Caco-2 (cell line): ENCODE measurements at regions not wholly inside any gene's neighbourhood (a gene's known extent, or its start where the extent isn't known, plus 50 kb on each side); places are given as distances from the start of the nearest gene placed in this dataset.
"Not testable (repeated sequence)": the region's sequence is repeated elsewhere in the genome, so short reads cannot be mapped to it uniquely, and the experiment has no call there.

Experiments
- BruUV-seq: library from RNA; stranded (reverse); fragments of 400-500 nt; replicated peaks from 2 replicates; lab custom pipeline; 2021; lab: Mats Ljungman, UMichigan
- CTCF ChIA-PET: fragments of 300-600 bp; sonication (Branson Sonifier 250); formaldehyde crosslinking; loops from one replicate; lab custom pipeline; 2022; ENCODE audit warnings: antibody characterized with exemption; lab: Charles Lee
- POLR2A ChIA-PET: fragments of 300-600 bp; sonication (Branson Sonifier 250); formaldehyde crosslinking; loops from one replicate; lab custom pipeline; 2022; ENCODE audit warnings: antibody characterized with exemption; lab: Charles Lee
- DNase-seq, 2 experiments: peaks; one replicate each; pipeline versions ENCODE4 v3.0.0 to v3.0.0-alpha.2; 2020 to 2022
- H3K27me3 ChIP-seq: replicated peaks from 2 replicates; pipeline ENCODE4 v1.6.0; 2011; ENCODE audit warnings: low read length; ENCODE audit not compliant: control insufficient read depth, insufficient read depth
- H3K36me3 ChIP-seq: 2 replicates; pipeline ENCODE4 v1.5.1; 2011; ENCODE audit warnings: low read length; ENCODE audit not compliant: control insufficient read depth, insufficient read depth
- H3K4me1 ChIP-seq: fragments of 250-450 bp; sonication (Bioruptor Pico); 2 replicates; pipeline ENCODE4 v1.5.1; 2020; ENCODE audit warnings: mild to moderate bottlenecking
- H3K4me3 ChIP-seq: 2 replicates; pipeline ENCODE4 v1.5.1; 2011; ENCODE audit warnings: low read depth, mild to moderate bottlenecking, control low read depth, low read length
- H3K9me3 ChIP-seq: fragments of 250-450 bp; sonication (Bioruptor Pico); 2 replicates; pipeline ENCODE4 v1.5.1; 2020; ENCODE audit warnings: mild to moderate bottlenecking, moderate library complexity
- H3K27ac Mint-ChIP-seq: one replicate; pipeline ENCODE4 v1.8.0; 2022; ENCODE audit warnings: mixed read lengths; ENCODE audit not compliant: unreplicated experiment
- H3K27me3 Mint-ChIP-seq: one replicate; pipeline ENCODE4 v1.8.0; 2022; ENCODE audit warnings: mixed read lengths; ENCODE audit not compliant: insufficient read depth, unreplicated experiment
- H3K36me3 Mint-ChIP-seq: one replicate; pipeline ENCODE4 v1.8.0; 2022; ENCODE audit warnings: mild to moderate bottlenecking, mixed read lengths; ENCODE audit not compliant: insufficient read depth, unreplicated experiment
- H3K4me1 Mint-ChIP-seq: one replicate; pipeline ENCODE4 v1.8.0; 2022; ENCODE audit warnings: low read depth, mixed read lengths; ENCODE audit not compliant: unreplicated experiment
- H3K4me3 Mint-ChIP-seq: one replicate; pipeline ENCODE4 v1.8.0; 2022; ENCODE audit warnings: mild to moderate bottlenecking, moderate library complexity, mixed read lengths; ENCODE audit not compliant: unreplicated experiment
- H3K9me3 Mint-ChIP-seq: one replicate; pipeline ENCODE4 v1.8.0; 2022; ENCODE audit warnings: mixed read lengths; ENCODE audit not compliant: unreplicated experiment
- intact Hi-C: fragments of 100-400 bp; cut with micrococcal nuclease; formaldehyde crosslinking; loops from one replicate; pipeline ENCODE4 v1.10.0; 2022; ENCODE audit not compliant: unreplicated experiment
- TF ChIP-seq, protein P1 (sequence below), 2 experiments: fragments of 200-600 bp in 1 of 2; IDR thresholded peaks; 1 replicate in 1 of 2; 2 replicates in 1 of 2; pipeline versions ENCODE4 v1.5.1 to v1.8.0; 2011 to 2022; ENCODE audit warnings: antibody characterized with exemption in 1 of 2, control low read depth in 1 of 2, inconsistent platforms in 1 of 2, low read depth in 1 of 2, low read length in 1 of 2, mild to moderate bottlenecking in 1 of 2, moderate library complexity in 1 of 2; ENCODE audit not compliant: insufficient read depth in 1 of 2, severe bottlenecking in 1 of 2, unreplicated experiment in 1 of 2

DNA sequence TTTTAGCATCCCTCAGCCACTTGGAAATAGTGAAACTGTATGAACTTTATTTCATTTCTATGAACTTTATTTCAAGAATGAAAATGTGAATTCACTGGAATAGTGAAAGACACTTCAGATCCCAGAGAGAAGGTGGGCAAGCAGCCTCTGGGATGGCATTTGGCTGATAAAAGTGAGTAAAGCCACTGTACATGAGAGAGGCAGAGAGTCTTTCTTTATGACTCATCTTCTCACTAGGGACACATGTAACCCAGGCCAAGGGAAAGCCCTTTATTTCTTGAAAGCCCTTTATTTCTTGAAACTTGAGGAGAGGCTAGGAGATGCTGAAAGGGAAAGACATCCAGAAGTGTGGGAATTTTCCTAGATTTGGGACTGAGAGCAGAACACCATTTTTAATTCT is 148.9 kb upstream of the SMIM30 start:
- H3K4me1 ChIP-seq, result no peaks in the 10 kb centered on the region
- H3K36me3 ChIP-seq, result no peaks in the 10 kb centered on the region
- no peaks in the 10 kb centered on the region for H3K27me3 Mint-ChIP-seq
- H3K27ac Mint-ChIP-seq, result no peak overlapping the region
- no peaks in the 10 kb centered on the region for H3K36me3 Mint-ChIP-seq
- no peak for DNase-seq
- TF ChIP-seq, protein P1, sequence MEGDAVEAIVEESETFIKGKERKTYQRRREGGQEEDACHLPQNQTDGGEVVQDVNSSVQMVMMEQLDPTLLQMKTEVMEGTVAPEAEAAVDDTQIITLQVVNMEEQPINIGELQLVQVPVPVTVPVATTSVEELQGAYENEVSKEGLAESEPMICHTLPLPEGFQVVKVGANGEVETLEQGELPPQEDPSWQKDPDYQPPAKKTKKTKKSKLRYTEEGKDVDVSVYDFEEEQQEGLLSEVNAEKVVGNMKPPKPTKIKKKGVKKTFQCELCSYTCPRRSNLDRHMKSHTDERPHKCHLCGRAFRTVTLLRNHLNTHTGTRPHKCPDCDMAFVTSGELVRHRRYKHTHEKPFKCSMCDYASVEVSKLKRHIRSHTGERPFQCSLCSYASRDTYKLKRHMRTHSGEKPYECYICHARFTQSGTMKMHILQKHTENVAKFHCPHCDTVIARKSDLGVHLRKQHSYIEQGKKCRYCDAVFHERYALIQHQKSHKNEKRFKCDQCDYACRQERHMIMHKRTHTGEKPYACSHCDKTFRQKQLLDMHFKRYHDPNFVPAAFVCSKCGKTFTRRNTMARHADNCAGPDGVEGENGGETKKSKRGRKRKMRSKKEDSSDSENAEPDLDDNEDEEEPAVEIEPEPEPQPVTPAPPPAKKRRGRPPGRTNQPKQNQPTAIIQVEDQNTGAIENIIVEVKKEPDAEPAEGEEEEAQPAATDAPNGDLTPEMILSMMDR (IDR thresholded peaks at IDR 0.05; ENCODE audit: insufficient read depth in 1 of 2, low read depth in 1 of 2, low read length in 1 of 2, severe bottlenecking in 1 of 2, unreplicated experiment in 1 of 2), result no peak
- no peaks in the 10 kb centered on the region; the same call in 1 of the 2 replicates for H3K9me3 ChIP-seq
- peaks cover 30% of the 10 kb centered on the region for H3K9me3 Mint-ChIP-seq
- no TSS peak for BruUV-seq
- POLR2A ChIA-PET, result no interaction called here
- H3K4me1 Mint-ChIP-seq, result no peaks in the 10 kb centered on the region
- no peak overlapping the region for H3K4me3 Mint-ChIP-seq
- H3K27me3 ChIP-seq, result no peaks in the 10 kb centered on the region
- H3K4me3 ChIP-seq, result no peak overlapping the region
- CTCF ChIA-PET, result no interaction called here
- intact Hi-C loops, result no loop called here

DNA sequence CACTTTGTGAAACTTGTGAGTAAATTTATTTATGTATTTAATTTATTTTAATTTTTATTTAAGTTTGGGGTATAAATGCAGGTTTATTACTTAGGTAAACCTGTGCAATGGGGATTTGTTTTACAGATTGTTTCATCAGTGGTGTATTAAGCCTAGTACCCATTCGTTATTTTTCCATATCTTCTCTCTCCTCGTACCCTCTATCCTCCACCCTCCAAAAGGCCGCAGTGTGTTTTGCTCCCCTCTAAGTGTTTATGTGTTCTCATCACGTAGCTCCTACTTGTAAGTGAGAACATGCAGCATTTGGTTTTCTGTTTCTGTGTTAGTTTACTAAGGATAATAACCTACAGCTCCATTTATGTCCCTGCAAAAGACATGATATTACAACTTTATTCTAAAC is 145.4 kb upstream of the SMIM30 start:
- peak overlapping the region; percentile 53 for H3K4me3 Mint-ChIP-seq
- TF ChIP-seq, protein P1 (IDR thresholded peaks at IDR 0.05; ENCODE audit: insufficient read depth in 1 of 2, low read depth in 1 of 2, low read length in 1 of 2, severe bottlenecking in 1 of 2, unreplicated experiment in 1 of 2), result no peak
- Histone ChIP-seq H3K36me3 (no peaks in the 10 kb centered on the region), H3K27me3 (no peaks in the 10 kb centered on the region), H3K9me3 (no peaks in the 10 kb centered on the region), H3K4me1 (no peaks in the 10 kb centered on the region), H3K4me3 (no peak overlapping the region)
- no TSS peak for BruUV-seq
- no peaks in the 10 kb centered on the region for H3K36me3 Mint-ChIP-seq
- no peak for DNase-seq
- H3K27ac Mint-ChIP-seq, result no peak overlapping the region
- ChIA-PET POLR2A (no interaction called here), CTCF (no interaction called here)
- H3K27me3 Mint-ChIP-seq, result no peaks in the 10 kb centered on the region
- H3K9me3 Mint-ChIP-seq, result peaks cover 1% of the 10 kb centered on the region
- intact Hi-C loops, result no loop called here
- H3K4me1 Mint-ChIP-seq, result no peaks in the 10 kb centered on the region

DNA sequence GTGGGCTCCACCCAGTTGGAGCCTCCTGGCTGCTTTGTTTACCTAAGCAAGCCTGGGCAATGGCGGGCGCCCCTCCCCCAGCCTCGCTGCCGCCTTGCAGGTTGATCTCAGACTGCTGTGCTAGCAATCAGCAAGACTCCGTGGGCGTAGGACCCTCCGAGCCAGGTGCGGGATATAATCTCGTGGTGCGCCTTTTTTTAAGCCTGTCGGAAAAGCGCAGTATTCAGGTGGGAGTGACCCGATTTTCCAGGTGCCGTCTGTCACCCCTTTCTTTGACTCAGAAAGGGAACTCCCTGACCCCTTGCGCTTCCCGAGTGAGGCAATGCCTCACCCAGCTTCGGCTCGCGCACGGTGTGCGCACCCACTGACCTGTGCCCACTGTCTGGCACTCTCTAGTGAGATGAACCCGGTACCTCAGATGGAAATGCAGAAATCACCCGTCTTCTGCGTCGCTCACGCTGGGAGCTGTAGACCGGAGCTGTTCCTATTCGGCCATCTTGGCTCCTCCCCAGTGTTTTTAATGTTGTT is 144.9 kb upstream of the SMIM30 start:
- H3K36me3 ChIP-seq, H3K4me3 ChIP-seq, H3K9me3 Mint-ChIP-seq, H3K4me1 ChIP-seq, POLR2A ChIA-PET, H3K27ac Mint-ChIP-seq, CTCF ChIA-PET, H3K9me3 ChIP-seq, H3K36me3 Mint-ChIP-seq, H3K27me3 Mint-ChIP-seq, H3K27me3 ChIP-seq, H3K4me1 Mint-ChIP-seq, BruUV-seq, intact Hi-C loops, DNase-seq: not testable (repeated sequence)
- H3K4me3 Mint-ChIP-seq, result peak overlapping the region; percentile 53
